Aorta (tissue), 5 donors: ENCODE measurements at regions not wholly inside any gene's neighbourhood (a gene's known extent, or its start where the extent isn't known, plus 50 kb on each side); places are given as distances from the start of the nearest gene placed in this dataset.

ENCODE experiments used
- ATAC-seq: fragments of 200-7000 bp; cut with Tn5 transposase; one replicate; pipeline ENCODE4 v1.9.1; 2022; ENCODE audit warnings: moderate library complexity; ENCODE audit not compliant: low FRiP score
- DNase-seq, 2 donors: peaks; one replicate each; pipeline ENCODE4 v3.0.0-alpha.2; 2020
- H3K27ac ChIP-seq, 2 donors: one replicate each; pipeline ENCODE4 v1.5.1; 2013; ENCODE audit warnings: low read length in 2 of 2, mild to moderate bottlenecking in 2 of 2, moderate library complexity in 2 of 2, control low read depth in 1 of 2, inconsistent platforms in 1 of 2, low read depth in 1 of 2
- H3K27me3 ChIP-seq, 2 donors: one replicate each; pipeline ENCODE4 v1.6.1; 2013; ENCODE audit warnings: control low read depth in 1 of 2, low read length in 1 of 2, mild to moderate bottlenecking in 1 of 2, moderate library complexity in 1 of 2; ENCODE audit not compliant: insufficient read depth in 2 of 2, control insufficient read depth in 1 of 2
- H3K36me3 ChIP-seq, 2 donors: one replicate each; pipeline ENCODE4 v1.6.1; 2013; ENCODE audit warnings: control low read depth in 1 of 2, low read length in 1 of 2, mild to moderate bottlenecking in 1 of 2; ENCODE audit not compliant: insufficient read depth in 2 of 2, control insufficient read depth in 1 of 2
- H3K4me1 ChIP-seq, 2 donors: one replicate each; pipeline ENCODE4 v1.6.1; 2013; ENCODE audit warnings: low read length in 2 of 2, control low read depth in 1 of 2, mild to moderate bottlenecking in 1 of 2, moderate library complexity in 1 of 2; ENCODE audit not compliant: insufficient read depth in 2 of 2, control insufficient read depth in 1 of 2
- H3K4me3 ChIP-seq, 2 donors: one replicate each; pipeline ENCODE4 v1.5.1; 2013; ENCODE audit warnings: low read length in 2 of 2, control low read depth in 1 of 2, mild to moderate bottlenecking in 1 of 2
- H3K9me3 ChIP-seq: one replicate; pipeline ENCODE4 v1.6.1; 2013; ENCODE audit warnings: mild to moderate bottlenecking, low read length; ENCODE audit not compliant: control insufficient read depth
- WGBS, 2 donors: extraction: QIAGEN DNeasy Blood & Tissue Kit; methylation state at CpG; one replicate each; pipeline ENCODE4 v1.1.7; 2013; 5-methylcytosine and 5-hydroxymethylcytosine counted together
- intact Hi-C, 2 donors: fragments of 100-400 bp; cut with DNase I; formaldehyde crosslinking; loops; one replicate each; pipeline versions ENCODE4 v1.14.2 to v1.15.0; 2022
- donor health status: healthy with polysubstance abuse.
- donor health status: Bipolar disorder and iron deficiency.
- donor health status: DM: no; HTN: no; CAD: no.
- donor health status: DM: no; HTN: no; CAD: no.
- donor health status: DM: yes; HTN: yes; CAD: no.

- Histone ChIP-seq H3K36me3 (no peaks in the 10 kb centered on the region), H3K4me1 (peaks cover 0 to 4% of the 10 kb centered on the region in 2 donors), H3K9me3 (no peaks in the 10 kb centered on the region), H3K4me3 (no peak overlapping the region), H3K27ac (no peak overlapping the region), H3K27me3 (no peaks in the 10 kb centered on the region)
- 43 to 52% methylated on average over 1 of the region's 1 CpG for WGBS, 2 donors
- DNase-seq, result no peak
- ATAC-seq, result no peak
- intact Hi-C loops, result loop anchor here in 1 of 2 donors (5.0 kb wide), 1 partner anchor 51 kb away; the partner anchor contains the start of gene BZW1
Measured at GRCh38 chr2:200761266-200761665, 50.4 kb upstream of the BZW1 start.
